Daoy (cell line): ENCODE measurements at regions not wholly inside any gene's neighbourhood (a gene's known extent, or its start where the extent isn't known, plus 50 kb on each side); places are given as distances from the start of the nearest gene placed in this dataset.

ENCODE experiments used
- DNase-seq: peaks from one replicate; pipeline ENCODE4 v3.0.0-alpha.2; 2015; ENCODE audit warnings: low read depth

DNA sequence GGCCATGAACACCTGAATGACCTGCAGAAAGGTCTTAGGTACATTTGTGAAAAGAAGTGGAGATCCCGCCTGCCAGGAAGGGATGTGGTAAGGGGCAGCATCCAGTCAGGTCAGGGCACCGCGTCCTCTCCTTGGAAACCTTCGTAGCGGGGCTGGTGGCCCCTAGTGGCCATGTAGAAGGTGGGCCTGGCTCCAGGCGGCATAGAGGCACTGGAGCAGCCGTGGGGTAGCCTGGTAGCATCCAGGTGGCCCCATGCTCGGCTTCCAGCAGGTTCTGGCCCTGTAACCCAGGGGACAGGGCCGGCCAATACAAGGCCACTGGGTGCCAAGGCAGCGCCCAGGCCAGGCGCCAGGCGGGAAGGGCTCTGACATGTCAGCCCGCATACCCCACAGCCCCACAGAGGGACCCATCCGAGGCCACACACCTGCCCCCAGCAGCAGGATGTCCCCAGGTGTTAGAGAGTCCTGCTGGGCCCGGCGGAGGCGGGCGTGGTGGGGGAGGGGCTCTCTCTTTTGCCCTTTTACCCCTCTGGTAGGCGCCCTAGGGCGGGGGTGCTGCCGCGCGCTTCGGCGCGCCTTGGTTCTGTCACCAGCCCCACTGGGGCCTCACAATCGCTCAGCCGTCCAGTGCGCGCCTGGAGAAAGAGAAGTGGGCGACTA is 58.3 kb upstream of the SPATA31E1 start:
- DNase-seq = no peak

DNA sequence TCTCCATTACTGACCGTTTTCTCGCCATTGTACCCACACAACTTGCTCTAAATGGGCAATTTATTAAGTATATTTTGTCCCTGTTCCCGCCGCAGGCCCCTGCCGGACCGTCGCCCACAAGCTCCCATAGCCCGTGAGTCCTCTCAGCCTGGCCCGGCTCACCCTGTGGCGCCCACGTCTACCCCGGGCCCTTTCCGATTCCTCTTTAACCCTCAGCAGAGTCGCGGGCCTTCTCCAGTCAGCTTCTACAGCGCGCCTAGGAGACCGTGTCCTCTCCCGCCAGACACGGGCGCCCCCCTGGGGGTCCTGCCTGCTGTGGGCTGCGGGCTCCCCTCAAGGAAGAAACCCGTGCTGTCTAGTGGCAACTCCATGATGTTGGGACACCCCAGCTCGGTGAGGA is 57.8 kb upstream of the SPATA31E1 start:
- DNase-seq = no peak

DNA sequence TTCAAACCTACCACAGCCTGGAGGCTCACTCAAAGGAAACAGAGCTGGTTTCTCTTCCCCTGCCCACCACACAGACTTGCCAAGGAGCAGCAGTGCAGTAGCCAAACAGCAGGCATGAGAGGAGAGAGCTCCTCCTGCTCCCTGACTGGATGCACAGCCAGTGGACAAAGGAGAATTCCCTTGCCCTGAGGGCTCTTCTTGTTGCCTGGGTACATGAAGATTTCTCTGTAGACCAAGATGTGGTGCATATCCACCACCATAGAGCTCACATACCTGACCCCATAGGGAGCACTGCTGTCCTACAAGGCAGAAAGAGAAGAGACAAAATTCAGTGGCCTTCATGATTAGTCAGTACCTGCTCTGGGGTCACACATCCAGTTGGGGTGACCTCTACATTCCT is 56.3 kb upstream of the SPATA31E1 start:
- no peak for DNase-seq

DNA sequence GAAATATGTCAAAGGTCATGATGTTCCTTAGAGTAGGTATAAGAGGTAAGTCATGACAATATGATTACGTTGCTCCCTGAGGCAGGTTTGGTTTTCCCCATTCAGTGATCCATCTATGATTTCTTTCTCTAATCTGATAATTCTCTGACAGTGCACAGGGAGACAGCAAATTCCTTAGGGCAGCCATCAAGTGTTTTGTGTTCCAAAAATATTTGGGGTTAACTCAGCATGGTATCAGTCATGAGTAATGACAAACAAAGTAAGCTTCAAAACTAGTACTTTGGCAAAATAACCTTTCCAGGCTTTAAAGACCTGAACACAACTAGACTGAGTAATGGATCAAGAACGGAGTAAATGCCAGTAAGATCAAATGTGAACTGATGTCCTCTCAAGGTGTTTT is 55.3 kb upstream of the SPATA31E1 start:
- DNase-seq = no peak

DNA sequence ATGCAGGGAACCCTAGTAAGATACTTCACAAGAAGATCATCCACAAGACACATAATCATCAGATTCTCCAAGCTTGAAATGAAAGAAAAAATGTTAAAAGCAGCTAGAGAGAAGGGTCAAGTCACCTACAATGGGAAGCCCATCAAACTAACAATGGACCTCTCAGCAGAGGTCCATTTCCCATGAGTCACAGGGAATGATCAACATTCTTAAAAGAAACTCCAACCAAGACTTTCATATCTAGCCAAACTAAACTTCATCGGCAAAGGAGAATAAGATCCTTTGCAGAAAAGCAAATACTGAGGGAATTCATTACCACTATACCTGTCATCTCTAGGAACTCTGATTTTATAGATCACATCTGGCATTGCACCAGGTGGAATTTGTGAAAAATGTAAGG is 52.9 kb upstream of the SPATA31E1 start:
- no peak for DNase-seq

DNA sequence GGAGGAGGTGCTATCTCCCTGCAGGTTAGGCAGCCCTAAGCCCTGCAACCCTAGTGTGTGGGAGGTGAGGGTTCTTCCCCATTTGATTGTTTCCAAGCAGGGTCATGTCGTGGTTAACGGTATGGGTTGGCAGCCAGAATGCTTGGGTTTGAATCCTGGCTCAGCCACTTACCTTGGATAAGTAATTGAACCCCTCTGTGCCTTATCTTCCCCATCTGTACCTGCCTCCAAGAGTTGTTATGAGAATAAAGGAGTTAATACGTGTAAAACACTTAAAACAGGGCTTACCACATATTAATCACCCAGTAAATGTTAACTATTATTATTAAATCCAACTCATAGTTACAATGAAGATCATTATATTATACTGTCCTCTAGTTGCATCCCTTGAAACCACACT is 52.2 kb upstream of the SPATA31E1 start:
- no peak for DNase-seq

DNA sequence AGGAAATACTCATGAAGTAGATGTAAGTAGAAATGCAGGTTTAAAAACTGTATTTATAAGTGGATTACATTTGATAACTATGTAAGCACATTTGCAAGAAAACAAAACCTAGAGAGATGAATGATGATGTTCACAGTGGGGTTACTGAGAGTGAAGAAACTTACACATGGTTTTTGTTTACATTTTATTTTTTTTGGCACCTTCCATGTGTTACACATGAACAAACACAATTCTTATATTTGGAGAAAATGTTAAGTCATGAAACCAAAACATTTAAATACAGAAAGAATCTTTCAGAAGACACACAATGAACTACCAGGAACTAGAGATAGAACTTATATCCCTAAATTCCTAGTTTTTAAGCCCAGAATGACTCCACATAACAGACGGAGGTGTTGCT is 51.5 kb upstream of the SPATA31E1 start:
- no peak for DNase-seq
